ENCODE measurements at regions not wholly inside any gene's neighbourhood (a gene's known extent, or its start where the extent isn't known, plus 50 kb on each side); places are given as distances from the start of the nearest gene placed in this dataset.

- no peak overlapping the region for H3K4me2 ChIP-seq (replicated peaks; ENCODE audit: extremely low read depth, low read length, poor library complexity, severe bottlenecking)
- H3K4me1 ChIP-seq (ENCODE audit: control insufficient read depth in 1 of 2, insufficient read depth in 2 of 2, low read length in 2 of 2), result no peaks in the 10 kb centered on the region
- intact Hi-C loops (cut with micrococcal nuclease), result no loop called here
- no peaks in the 10 kb centered on the region for H3K36me3 ChIP-seq (replicated peaks in 1 of 2; ENCODE audit: control insufficient read depth in 1 of 2, insufficient read depth in 2 of 2, low read length in 2 of 2)
- H3K27me3 ChIP-seq (ENCODE audit: control insufficient read depth in 2 of 2, insufficient read depth in 2 of 2, low read length in 2 of 2), result no peaks in the 10 kb centered on the region
- H3K36me3 Mint-ChIP-seq, result no peaks in the 10 kb centered on the region
- no peaks in the 10 kb centered on the region for H4K20me1 ChIP-seq (ENCODE audit: insufficient read depth, low read length)
- no peak overlapping the region for H2AFZ ChIP-seq (ENCODE audit: insufficient read depth, low read depth, low read length, poor library complexity, severe bottlenecking)
- no peak for TF ChIP-seq CTCF (IDR thresholded peaks at IDR 0.05)
- H3K27ac ChIP-seq (ENCODE audit: low read depth in 1 of 2, low read length in 2 of 2), result no peak overlapping the region
- H3K4me3 Mint-ChIP-seq, result no peak overlapping the region
- H3K27ac Mint-ChIP-seq, result no peak overlapping the region
- no peak overlapping the region for H3K4me3 ChIP-seq (replicated peaks in 1 of 3; ENCODE audit: low read depth in 2 of 3, low read length in 3 of 3)
- H3K4me1 Mint-ChIP-seq, result no peaks in the 10 kb centered on the region
- H3K27me3 Mint-ChIP-seq (ENCODE audit: low read depth in 3 of 3), result peaks cover 0 to 2% (median 0%) of the 10 kb centered on the region in 3 donors
- DNase-seq, result no peak
- WGBS (ENCODE audit: insufficient coverage), result 84% methylated on average over 3 of the region's 3 CpGs
- no peaks in the 10 kb centered on the region for H3K79me2 ChIP-seq (ENCODE audit: insufficient read depth, low read length)
- H3K9ac ChIP-seq (ENCODE audit: insufficient read depth, low read length, poor library complexity, severe bottlenecking), result no peak overlapping the region
- peaks cover 13 to 24% of the 10 kb centered on the region in 2 donors for H3K9me3 ChIP-seq (replicated peaks in 1 of 2; ENCODE audit: control insufficient read depth in 1 of 2, insufficient read depth in 1 of 2, low read length in 2 of 2)
- peaks cover 2 to 18% (median 12%) of the 10 kb centered on the region in 7 donors for H3K9me3 Mint-ChIP-seq
Measured at GRCh38 chr9:1285526-1285925, 235.4 kb downstream of the DMRT2 start.

GRCh38 chr9:1292384-1292783, 242.2 kb downstream of the DMRT2 start:
- no peak overlapping the region for H3K4me3 ChIP-seq (replicated peaks in 1 of 3; ENCODE audit: low read depth in 2 of 3, low read length in 3 of 3)
- H3K9me3 Mint-ChIP-seq, result peaks cover 0 to 11% (median 7%) of the 10 kb centered on the region in 7 donors
- H3K4me2 ChIP-seq (replicated peaks; ENCODE audit: extremely low read depth, low read length, poor library complexity, severe bottlenecking), result no peak overlapping the region
- no peaks in the 10 kb centered on the region for H3K36me3 ChIP-seq (replicated peaks in 1 of 2; ENCODE audit: control insufficient read depth in 1 of 2, insufficient read depth in 2 of 2, low read length in 2 of 2)
- no peaks in the 10 kb centered on the region for H3K27me3 ChIP-seq (ENCODE audit: control insufficient read depth in 2 of 2, insufficient read depth in 2 of 2, low read length in 2 of 2)
- intact Hi-C loops (cut with micrococcal nuclease), result no loop called here
- H3K9ac ChIP-seq (ENCODE audit: insufficient read depth, low read length, poor library complexity, severe bottlenecking), result no peak overlapping the region
- H2AFZ ChIP-seq (ENCODE audit: insufficient read depth, low read depth, low read length, poor library complexity, severe bottlenecking), result no peak overlapping the region
- TF ChIP-seq CTCF (IDR thresholded peaks at IDR 0.05), result no peak
- DNase-seq, result no peak
- H3K27me3 Mint-ChIP-seq (ENCODE audit: low read depth in 3 of 3), result peaks cover 0 to 1% (median 0%) of the 10 kb centered on the region in 3 donors
- no peaks in the 10 kb centered on the region for H3K79me2 ChIP-seq (ENCODE audit: insufficient read depth, low read length)
- H3K4me3 Mint-ChIP-seq, result no peak overlapping the region
- H3K9me3 ChIP-seq (replicated peaks in 1 of 2; ENCODE audit: control insufficient read depth in 1 of 2, insufficient read depth in 1 of 2, low read length in 2 of 2), result peaks cover 0 to 10% of the 10 kb centered on the region in 2 donors
- WGBS (ENCODE audit: insufficient coverage), result no CpG with 5 or more reads among the region's 2 CpGs
- H3K4me1 Mint-ChIP-seq, result no peaks in the 10 kb centered on the region
- no peaks in the 10 kb centered on the region for H3K36me3 Mint-ChIP-seq
- no peak overlapping the region for H3K27ac Mint-ChIP-seq
- H4K20me1 ChIP-seq (ENCODE audit: insufficient read depth, low read length), result no peaks in the 10 kb centered on the region
- no peak overlapping the region for H3K27ac ChIP-seq (ENCODE audit: low read depth in 1 of 2, low read length in 2 of 2)
- H3K4me1 ChIP-seq (ENCODE audit: control insufficient read depth in 1 of 2, insufficient read depth in 2 of 2, low read length in 2 of 2), result no peaks in the 10 kb centered on the region

All from CD14-positive monocyte (primary cell).